K562 (cell line): ENCODE measurements at regions not wholly inside any gene's neighbourhood (a gene's known extent, or its start where the extent isn't known, plus 50 kb on each side); places are given as distances from the start of the nearest gene placed in this dataset.

Experiments
- CTCF ChIP-seq, 3 experiments: IDR thresholded peaks in 2 of 3; conservative IDR thresholded peaks in 1 of 3; 2 replicates each; pipeline ENCODE4 v1.5.1; 2011 to 2012; ENCODE audit warnings: low read length in 3 of 3, mild to moderate bottlenecking in 3 of 3, control low read depth in 2 of 3, improper control_type of control experiment in 1 of 3, inconsistent platforms in 1 of 3, low read depth in 1 of 3, mixed read lengths in 1 of 3, moderate library complexity in 1 of 3; ENCODE audit not compliant: insufficient read depth in 2 of 3
- GATAD2A ChIP-seq: fragments of 450-650 bp; IDR thresholded peaks from 2 replicates; pipeline ENCODE4 v1.6.1; 2017
- JUND ChIP-seq, 2 experiments: IDR thresholded peaks; 2 replicates in 1 of 2; 3 replicates in 1 of 2; pipeline ENCODE4 v1.6.1; 2011; ENCODE audit warnings: borderline replicate concordance in 2 of 2, low read depth in 2 of 2, low read length in 2 of 2, improper control_type of control experiment in 1 of 2, missing biosample characterization in 1 of 2, missing genetic modification characterization in 1 of 2, missing genetic modification reagents in 1 of 2
- MXI1 ChIP-seq: IDR thresholded peaks from 2 replicates; pipeline ENCODE4 v1.6.1; 2011; ENCODE audit warnings: low read depth, mild to moderate bottlenecking, improper control_type of control experiment, low read length
- NR3C1 ChIP-seq: sonication (generic); formaldehyde crosslinking; IDR thresholded peaks from 2 replicates; pipeline ENCODE4 v1.8.1; 2022; ENCODE audit warnings: missing genetic modification reagents
- POLR2AphosphoS5 ChIP-seq: IDR thresholded peaks from 2 replicates; pipeline ENCODE4 v1.6.1; 2011; ENCODE audit warnings: mild to moderate bottlenecking, low read depth, low read length, moderate library complexity; ENCODE audit not compliant: control insufficient read depth, insufficient read depth
- PRMT5 ChIP-seq: sonication (generic); formaldehyde crosslinking; IDR thresholded peaks from 2 replicates; pipeline ENCODE4 v1.5.0; 2020; ENCODE audit warnings: missing genetic modification reagents
- SP1 ChIP-seq: sonication (generic); formaldehyde crosslinking; IDR thresholded peaks from 2 replicates; pipeline ENCODE4 v1.8.1; 2022; ENCODE audit warnings: mild to moderate bottlenecking, missing genetic modification reagents
- ZNF239 ChIP-seq: fragments of 250-450 bp; sonication (Bioruptor Pico); IDR thresholded peaks from 2 replicates; pipeline ENCODE4 v1.4.0; 2020; ENCODE audit warnings: mild to moderate bottlenecking
- TF ChIP-seq, protein P1 (sequence below), 3 experiments: fragments of 200-800 bp in 1 of 3; sonication (Bioruptor generic) in 1 of 3; sonication (generic) in 1 of 3; formaldehyde crosslinking in 1 of 3; IDR thresholded peaks; 2 replicates each; pipeline versions ENCODE4 v1.6.1 to v1.8.0; 2016 to 2022; ENCODE audit warnings: mild to moderate bottlenecking in 2 of 3, missing compliant biosample characterization in 2 of 3, missing genetic modification characterization in 2 of 3, missing genetic modification reagents in 1 of 3
- TF ChIP-seq, protein P2 (sequence below): sonication (generic); formaldehyde crosslinking; IDR thresholded peaks from 2 replicates; pipeline ENCODE4 v1.9.0; 2022; ENCODE audit warnings: mild to moderate bottlenecking, missing genetic modification reagents
- TF ChIP-seq, protein P3 (sequence below): fragments of 450-650 bp; IDR thresholded peaks from 2 replicates; pipeline ENCODE4 v1.6.1; 2016

GRCh38 chr10:91061187-91061586, 140.3 kb upstream of the ANKRD1 start:
- TF ChIP-seq JUND (IDR thresholded peaks at IDR 0.05; ENCODE audit: borderline replicate concordance, low read depth, low read length) (no peak), JUND (tag; IDR thresholded peaks at IDR 0.05; ENCODE audit: borderline replicate concordance, low read depth, low read length) (no peak), GATAD2A (no peak), SP1 (CRISPR knock-in tag) (no peak), CTCF (IDR thresholded peaks at IDR 0.05 in 2 of 3, conservative IDR thresholded peaks at IDR 0.05 in 1 of 3; ENCODE audit: insufficient read depth in 2 of 3, low read depth in 1 of 3, low read length in 3 of 3) (no peak), ZNF239 (no peak), PRMT5 (CRISPR knock-in tag) (no peak), NR3C1 (CRISPR knock-in tag) (no peak), POLR2AphosphoS5 (no peak), MXI1 (no peak)
- TF ChIP-seq, protein P1, sequence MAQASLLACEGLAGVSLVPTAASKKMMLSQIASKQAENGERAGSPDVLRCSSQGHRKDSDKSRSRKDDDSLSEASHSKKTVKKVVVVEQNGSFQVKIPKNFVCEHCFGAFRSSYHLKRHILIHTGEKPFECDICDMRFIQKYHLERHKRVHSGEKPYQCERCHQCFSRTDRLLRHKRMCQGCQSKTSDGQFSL (CRISPR knock-in tag; IDR thresholded peaks at IDR 0.05) = no peak
- TF ChIP-seq, protein P1 (tag; IDR thresholded peaks at IDR 0.05) = no peak
- TF ChIP-seq, protein P2, sequence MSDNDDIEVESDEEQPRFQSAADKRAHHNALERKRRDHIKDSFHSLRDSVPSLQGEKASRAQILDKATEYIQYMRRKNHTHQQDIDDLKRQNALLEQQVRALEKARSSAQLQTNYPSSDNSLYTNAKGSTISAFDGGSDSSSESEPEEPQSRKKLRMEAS = no peak
- TF ChIP-seq, protein P3, sequence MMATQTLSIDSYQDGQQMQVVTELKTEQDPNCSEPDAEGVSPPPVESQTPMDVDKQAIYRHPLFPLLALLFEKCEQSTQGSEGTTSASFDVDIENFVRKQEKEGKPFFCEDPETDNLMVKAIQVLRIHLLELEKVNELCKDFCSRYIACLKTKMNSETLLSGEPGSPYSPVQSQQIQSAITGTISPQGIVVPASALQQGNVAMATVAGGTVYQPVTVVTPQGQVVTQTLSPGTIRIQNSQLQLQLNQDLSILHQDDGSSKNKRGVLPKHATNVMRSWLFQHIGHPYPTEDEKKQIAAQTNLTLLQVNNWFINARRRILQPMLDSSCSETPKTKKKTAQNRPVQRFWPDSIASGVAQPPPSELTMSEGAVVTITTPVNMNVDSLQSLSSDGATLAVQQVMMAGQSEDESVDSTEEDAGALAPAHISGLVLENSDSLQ = no peak
